Activated T-helper 1 cell treated with Interleukin-2 at 50 U/mL for 16 hours (primary cell): ENCODE measurements at regions not wholly inside any gene's neighbourhood (a gene's known extent, or its start where the extent isn't known, plus 50 kb on each side); places are given as distances from the start of the nearest gene placed in this dataset.

Experiments used
- DNase-seq: peaks from one replicate; pipeline ENCODE4 v3.0.0-alpha.2; 2020; ENCODE audit warnings: low read depth

GRCh38 chr5:167755420-167755819, 536.0 kb upstream of the WWC1 start:
- DNase-seq, result no peak

- DNase-seq, result no peak
Measured at GRCh38 chr5:167759057-167759821, 532.2 kb upstream of the WWC1 start.

GRCh38 chr5:167763772-167764171, 527.7 kb upstream of the WWC1 start:
- DNase-seq, result no peak

- DNase-seq, result no peak
Measured at GRCh38 chr5:167764641-167765289, 526.7 kb upstream of the WWC1 start.

GRCh38 chr5:167765352-167765751, 526.1 kb upstream of the WWC1 start:
- no peak for DNase-seq

- no peak for DNase-seq
Measured at GRCh38 chr5:167766957-167767356, 524.5 kb upstream of the WWC1 start.

- DNase-seq, result no peak
Measured at GRCh38 chr5:167767795-167768194, 523.6 kb upstream of the WWC1 start.

GRCh38 chr5:167769846-167770413, 521.5 kb upstream of the WWC1 start:
- DNase-seq, result no peak

- DNase-seq, result no peak
Measured at GRCh38 chr5:167770461-167770860, 521.0 kb upstream of the WWC1 start.

- DNase-seq, result no peak
Measured at GRCh38 chr5:167771571-167771970, 519.9 kb upstream of the WWC1 start.

- no peak for DNase-seq
Measured at GRCh38 chr5:167773668-167774301, 517.7 kb upstream of the WWC1 start.

- DNase-seq, result no peak
Measured at GRCh38 chr5:167777746-167778145, 513.7 kb upstream of the WWC1 start.

- DNase-seq, result no peak
Measured at GRCh38 chr5:167778228-167778627, 513.2 kb upstream of the WWC1 start.

- no peak for DNase-seq
Measured at GRCh38 chr5:167779644-167780043, 511.8 kb upstream of the WWC1 start.

- DNase-seq, result no peak
Measured at GRCh38 chr5:167780177-167780576, 511.3 kb upstream of the WWC1 start.

GRCh38 chr5:167783145-167783817, 508.2 kb upstream of the WWC1 start:
- no peak for DNase-seq

GRCh38 chr5:167785106-167785505, 506.3 kb upstream of the WWC1 start:
- no peak for DNase-seq

GRCh38 chr5:167785901-167786300, 505.5 kb upstream of the WWC1 start:
- DNase-seq, result no peak

- DNase-seq, result no peak
Measured at GRCh38 chr5:167786871-167787578, 504.4 kb upstream of the WWC1 start.

GRCh38 chr5:167790045-167790444, 501.4 kb upstream of the WWC1 start:
- no peak for DNase-seq

GRCh38 chr5:167790462-167791260, 500.8 kb upstream of the WWC1 start:
- DNase-seq, result no peak
